Mucosa of descending colon (tissue), 3 donors: ENCODE measurements at regions not wholly inside any gene's neighbourhood (a gene's known extent, or its start where the extent isn't known, plus 50 kb on each side); places are given as distances from the start of the nearest gene placed in this dataset.

Experiments used
- ATAC-seq: fragments of 200-7000 bp; cut with Tn5 transposase; one replicate; pipeline ENCODE4 v1.9.1; 2020; ENCODE audit warnings: mild to moderate bottlenecking, moderate library complexity
- DNase-seq, 3 donors: peaks; one replicate each; pipeline ENCODE4 v3.0.0-alpha.2; 2020
- H3K36me3 ChIP-seq: fragments of 200-600 bp; one replicate; pipeline ENCODE4 v1.8.0; 2021; ENCODE audit warnings: low read depth, mild to moderate bottlenecking
- H3K4me1 ChIP-seq: fragments of 200-600 bp; one replicate; pipeline ENCODE4 v1.8.0; 2021; ENCODE audit warnings: low read depth, mild to moderate bottlenecking
- H3K4me3 ChIP-seq: fragments of 200-600 bp; one replicate; pipeline ENCODE4 v1.8.0; 2021; ENCODE audit warnings: mild to moderate bottlenecking
- H3K9me3 ChIP-seq: fragments of 200-600 bp; one replicate; pipeline ENCODE4 v1.8.0; 2021; ENCODE audit warnings: mild to moderate bottlenecking
- intact Hi-C, 2 donors: fragments of 100-400 bp; cut with DNase I in 1 of 2; cut with micrococcal nuclease in 1 of 2; formaldehyde crosslinking; loops; one replicate each; pipeline versions ENCODE4 v1.11.0 to v1.11.1; 2022; cut with DNase I, micrococcal nuclease
- TF ChIP-seq, protein P1 (sequence below): fragments of 200-600 bp; IDR thresholded peaks from one replicate; pipeline ENCODE4 v1.8.0; 2022; ENCODE audit warnings: antibody characterized with exemption, mild to moderate bottlenecking
- donor health status: DM: no; HTN: no; CAD: no; lungs with moderate emphysema.
- donor health status: DM: no; HTN: no; CAD: no.
- donor health status: DM: no; HTN: yes; CAD: no.

DNA sequence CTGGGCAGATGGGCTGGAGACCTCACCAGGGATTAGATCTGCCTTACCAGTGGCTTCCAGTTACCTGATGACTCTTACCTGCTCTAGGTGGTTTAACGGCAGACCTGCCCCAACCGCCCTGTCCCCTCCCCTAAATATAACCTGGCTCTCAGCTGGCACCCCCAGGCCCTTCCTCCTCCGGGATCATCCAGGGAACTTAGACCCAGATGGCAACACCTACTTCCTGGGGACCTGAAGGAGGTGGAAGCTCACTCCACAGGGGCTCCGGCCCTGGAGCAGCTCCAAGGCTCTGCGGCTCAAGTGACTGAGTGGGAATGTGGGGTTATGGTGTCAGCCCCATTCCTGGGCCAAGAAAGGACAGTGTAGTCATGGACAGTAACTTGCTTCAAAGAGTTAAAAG, 130.4 kb downstream of the OLFM1 start:
- H3K4me3 ChIP-seq, result no peak overlapping the region
- TF ChIP-seq, protein P1, sequence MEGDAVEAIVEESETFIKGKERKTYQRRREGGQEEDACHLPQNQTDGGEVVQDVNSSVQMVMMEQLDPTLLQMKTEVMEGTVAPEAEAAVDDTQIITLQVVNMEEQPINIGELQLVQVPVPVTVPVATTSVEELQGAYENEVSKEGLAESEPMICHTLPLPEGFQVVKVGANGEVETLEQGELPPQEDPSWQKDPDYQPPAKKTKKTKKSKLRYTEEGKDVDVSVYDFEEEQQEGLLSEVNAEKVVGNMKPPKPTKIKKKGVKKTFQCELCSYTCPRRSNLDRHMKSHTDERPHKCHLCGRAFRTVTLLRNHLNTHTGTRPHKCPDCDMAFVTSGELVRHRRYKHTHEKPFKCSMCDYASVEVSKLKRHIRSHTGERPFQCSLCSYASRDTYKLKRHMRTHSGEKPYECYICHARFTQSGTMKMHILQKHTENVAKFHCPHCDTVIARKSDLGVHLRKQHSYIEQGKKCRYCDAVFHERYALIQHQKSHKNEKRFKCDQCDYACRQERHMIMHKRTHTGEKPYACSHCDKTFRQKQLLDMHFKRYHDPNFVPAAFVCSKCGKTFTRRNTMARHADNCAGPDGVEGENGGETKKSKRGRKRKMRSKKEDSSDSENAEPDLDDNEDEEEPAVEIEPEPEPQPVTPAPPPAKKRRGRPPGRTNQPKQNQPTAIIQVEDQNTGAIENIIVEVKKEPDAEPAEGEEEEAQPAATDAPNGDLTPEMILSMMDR, result no peak
- DNase-seq (peak in 1 of 3 donors; percentile 2), ATAC-seq (no peak)
- no peaks in the 10 kb centered on the region for H3K36me3 ChIP-seq
- H3K9me3 ChIP-seq, result no peaks in the 10 kb centered on the region
- intact Hi-C loops, result no loop called here
- H3K4me1 ChIP-seq, result no peaks in the 10 kb centered on the region

DNA sequence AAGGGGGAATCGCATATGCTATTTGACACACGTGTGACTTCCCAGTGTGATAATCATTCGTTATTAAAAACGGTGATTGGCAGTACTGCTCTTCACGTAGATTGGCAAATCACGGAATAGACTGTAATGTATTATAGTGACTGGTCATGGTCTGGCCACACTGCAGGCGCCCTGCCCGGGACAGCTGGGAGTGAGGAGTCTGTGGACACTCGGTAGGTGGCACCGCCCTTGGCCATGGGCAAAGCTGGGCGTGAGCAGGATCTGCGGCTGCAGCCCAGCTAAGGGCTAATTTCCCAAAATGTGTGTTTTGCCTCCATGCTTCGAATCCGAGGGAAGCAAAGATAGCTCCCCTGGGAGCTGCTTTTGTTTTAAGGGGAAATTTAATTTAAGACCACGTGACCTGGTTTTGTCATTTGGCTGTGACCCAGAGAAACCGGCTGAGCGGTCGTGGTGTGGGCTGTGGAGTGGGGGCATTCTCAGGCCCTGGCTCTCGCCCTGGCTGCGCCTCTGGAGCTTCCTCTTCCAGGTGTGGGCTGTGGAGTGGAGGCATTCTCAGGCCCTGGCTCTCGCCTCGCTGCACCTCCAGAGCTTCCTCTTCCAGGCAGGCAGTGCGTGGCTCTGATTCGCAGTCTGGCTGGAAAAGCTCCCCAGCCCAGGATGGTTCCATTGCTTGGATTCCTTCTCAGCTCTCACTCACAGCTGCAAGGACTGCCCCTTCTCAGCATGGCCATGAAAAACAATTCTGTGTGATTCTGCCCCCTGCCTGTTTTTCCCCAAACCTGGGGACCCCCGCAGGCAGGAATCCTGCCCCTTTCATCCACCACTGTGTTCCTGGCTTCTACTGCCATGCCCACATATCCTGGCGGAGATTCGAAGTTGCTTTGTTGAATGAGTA, 131.1 kb downstream of the OLFM1 start:
- Histone ChIP-seq H3K4me1 (no peaks in the 10 kb centered on the region), H3K4me3 (no peak overlapping the region), H3K36me3 (no peaks in the 10 kb centered on the region), H3K9me3 (no peaks in the 10 kb centered on the region)
- DNase-seq (peak in 1 of 3 donors; percentile 7), ATAC-seq (no peak)
- intact Hi-C loops, result no loop called here
- TF ChIP-seq, protein P1, result no peak

DNA sequence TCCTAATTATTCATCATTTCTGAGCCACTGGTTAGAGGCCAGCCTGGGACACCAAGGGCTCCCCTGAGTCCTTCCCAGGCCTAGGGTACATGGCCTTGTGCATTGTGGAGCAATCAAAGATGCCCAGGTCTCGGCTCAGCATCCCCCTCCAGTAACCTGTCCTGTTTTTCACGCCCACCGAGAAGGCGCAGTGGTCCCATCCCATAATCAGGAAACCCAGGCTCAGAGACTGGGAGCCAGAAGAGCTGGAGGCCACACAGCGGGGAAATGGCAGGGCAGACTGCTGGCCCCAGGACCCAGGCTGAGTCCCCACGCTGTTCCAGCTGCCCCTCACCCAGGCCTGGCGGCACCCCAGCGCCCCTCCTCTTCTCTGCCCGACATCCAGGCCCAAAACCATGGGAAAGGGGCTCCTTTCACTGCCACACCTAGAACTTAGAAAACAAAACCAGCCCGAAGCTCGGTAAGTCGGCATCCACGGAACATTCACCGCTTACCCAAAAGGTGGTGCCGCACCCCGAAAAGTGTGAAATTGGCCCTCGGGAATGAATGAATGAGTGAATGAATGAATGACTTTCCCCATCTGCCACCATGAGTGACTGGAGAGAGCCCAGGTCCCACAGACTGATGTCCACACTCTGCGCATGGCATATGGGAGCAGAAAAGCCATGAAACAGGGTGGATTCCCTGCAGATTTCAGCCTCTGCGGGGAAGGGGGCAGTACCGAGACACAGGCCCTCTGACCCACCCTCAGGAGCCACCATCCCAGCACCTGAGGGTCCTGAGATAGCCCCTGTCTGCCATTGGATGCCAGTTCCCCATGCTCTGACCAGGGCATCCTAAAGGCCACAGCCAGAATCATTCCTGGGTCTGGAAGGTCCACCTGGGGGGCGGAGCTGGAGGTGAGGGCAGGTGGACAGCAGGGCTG, 132.5 kb downstream of the OLFM1 start:
- Histone ChIP-seq H3K4me3 (no peak overlapping the region), H3K9me3 (no peaks in the 10 kb centered on the region), H3K36me3 (no peaks in the 10 kb centered on the region), H3K4me1 (no peaks in the 10 kb centered on the region)
- ATAC-seq (no peak), DNase-seq (peak in 1 of 3 donors; percentile 6)
- intact Hi-C loops, result no loop called here
- TF ChIP-seq, protein P1, result no peak

DNA sequence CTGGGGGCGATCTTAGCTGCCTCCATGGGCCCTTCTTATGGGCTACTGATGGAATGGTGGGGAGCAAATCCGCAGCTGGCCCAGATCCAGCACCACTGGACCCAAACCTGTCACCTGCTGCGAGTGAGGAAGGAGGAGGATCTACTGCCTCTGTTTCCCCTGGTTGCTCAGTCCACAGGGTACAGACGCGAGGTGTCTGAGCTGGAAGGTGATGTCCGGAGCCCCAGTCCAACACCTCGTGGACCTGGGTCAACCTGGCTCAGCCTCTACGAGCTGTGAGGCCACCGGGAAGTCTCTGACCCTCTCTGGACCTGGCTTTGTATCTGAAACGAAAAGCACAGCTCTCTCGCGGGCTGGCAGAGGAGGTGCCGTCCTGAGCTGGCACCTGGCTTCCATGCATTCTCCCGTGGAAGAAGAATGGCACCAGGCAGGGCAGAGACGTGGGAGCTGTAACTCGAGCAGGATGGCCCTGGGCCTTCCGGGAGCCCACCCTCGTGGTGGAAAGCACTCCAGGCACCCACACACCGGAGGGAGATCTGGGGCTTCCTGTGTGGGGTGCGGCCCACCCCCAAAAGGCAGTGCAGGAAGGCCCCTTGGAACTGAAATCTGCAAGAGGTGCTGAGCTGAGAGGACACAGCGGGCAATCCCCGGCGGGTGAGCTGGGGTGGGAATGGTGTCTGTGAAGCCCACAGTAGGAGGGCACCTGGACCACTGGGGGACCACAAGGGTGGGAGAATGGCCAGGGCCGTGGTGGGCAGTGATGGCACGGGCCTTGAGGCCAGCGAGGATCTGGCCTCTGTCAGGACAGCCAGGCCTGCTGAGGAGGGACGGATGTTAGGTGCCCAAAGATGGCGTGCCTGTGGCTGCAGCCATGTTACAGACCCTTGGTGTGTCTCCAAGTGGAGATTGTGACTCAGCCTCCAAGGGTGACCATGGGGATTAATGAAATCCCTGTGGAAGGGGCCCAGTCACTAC, 133.4 kb downstream of the OLFM1 start:
- H3K9me3 ChIP-seq, result no peaks in the 10 kb centered on the region
- no peaks in the 10 kb centered on the region for H3K4me1 ChIP-seq
- H3K36me3 ChIP-seq, result no peaks in the 10 kb centered on the region
- no peak for ATAC-seq
- DNase-seq, result peak in 1 of 3 donors; percentile 4
- no peak overlapping the region for H3K4me3 ChIP-seq
- intact Hi-C loops, result no loop called here
- TF ChIP-seq, protein P1, result no peak

DNA sequence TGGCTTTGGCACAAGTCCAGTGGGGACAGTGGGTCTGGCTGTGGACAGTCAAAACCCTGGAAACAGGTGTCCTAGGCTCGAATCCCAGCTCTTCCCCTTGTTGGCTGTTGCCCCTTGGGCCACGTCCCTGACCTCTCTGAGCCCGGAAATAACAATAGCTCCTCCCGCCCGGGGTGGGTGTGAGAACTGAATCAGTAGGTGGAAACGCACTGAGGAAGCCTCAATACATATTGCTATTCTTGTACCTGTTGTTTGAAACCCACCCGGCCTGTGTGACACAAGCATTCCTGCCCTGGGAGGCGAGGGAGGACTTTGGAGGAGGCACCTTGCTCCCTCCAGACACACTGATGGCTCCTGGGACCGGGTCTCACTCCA, 134.1 kb downstream of the OLFM1 start:
- no peaks in the 10 kb centered on the region for H3K36me3 ChIP-seq
- TF ChIP-seq, protein P1, result no peak
- ATAC-seq (no peak), DNase-seq (peak in 1 of 3 donors; percentile 3)
- no peaks in the 10 kb centered on the region for H3K9me3 ChIP-seq
- H3K4me3 ChIP-seq, result no peak overlapping the region
- no peaks in the 10 kb centered on the region for H3K4me1 ChIP-seq
- intact Hi-C loops, result no loop called here
